ENCODE measurements at regions not wholly inside any gene's neighbourhood (a gene's known extent, or its start where the extent isn't known, plus 50 kb on each side); places are given as distances from the start of the nearest gene placed in this dataset.

GRCh38 chr2:195533771-195534642 is 123.0 kb upstream of the SLC39A10 start:
- no peak for TF ChIP-seq CTCF (IDR thresholded peaks at IDR 0.05)
- TF ChIP-seq POLR2A (IDR thresholded peaks at IDR 0.05): no peak

Measured in breast epithelium (tissue), 3 donors.